Hematopoietic multipotent progenitor cell treated with erythropoietin and hydrocortisone succinate and interleukin-3 and kit ligand, for 6 days (in vitro differentiated cells): ENCODE measurements at regions not wholly inside any gene's neighbourhood (a gene's known extent, or its start where the extent isn't known, plus 50 kb on each side); places are given as distances from the start of the nearest gene placed in this dataset.
A peak's percentile ranks its signal among the peaks of the same experiment; 100 is the strongest.
"Not testable (repeated sequence)": the region's sequence is repeated elsewhere in the genome, so short reads cannot be mapped to it uniquely, and the experiment has no call there.

ENCODE experiments used
- DNase-seq: peaks from one replicate; pipeline ENCODE4 v3.0.0-alpha.2; 2015

GRCh38 chr4:189740873-189741272 lies 199.8 kb upstream of the FRG1 start:
- DNase-seq: no peak

GRCh38 chr4:189753092-189753491 lies 187.6 kb upstream of the FRG1 start:
- not testable (repeated sequence) for DNase-seq

GRCh38 chr4:189763583-189763982 lies 177.1 kb upstream of the FRG1 start:
- DNase-seq: no peak

GRCh38 chr4:189765301-189765700 lies 175.4 kb upstream of the FRG1 start:
- DNase-seq: no peak

GRCh38 chr4:189765736-189766135 lies 174.9 kb upstream of the FRG1 start:
- DNase-seq: no peak

GRCh38 chr4:189767941-189768340 lies 172.7 kb upstream of the FRG1 start:
- DNase-seq: no peak

GRCh38 chr4:189769131-189769530 lies 171.5 kb upstream of the FRG1 start:
- DNase-seq: no peak

GRCh38 chr4:189771696-189772361 lies 168.8 kb upstream of the FRG1 start:
- DNase-seq: no peak

GRCh38 chr4:189773909-189774308 lies 166.8 kb upstream of the FRG1 start:
- peak; percentile 3 for DNase-seq

- DNase-seq: no peak
These were observed 161.2 kb upstream of the FRG1 start for GRCh38 chr4:189779281-189779980.

- DNase-seq: no peak
These were observed 160.3 kb upstream of the FRG1 start for GRCh38 chr4:189780391-189780790.

- no peak for DNase-seq
These were observed 156.0 kb upstream of the FRG1 start for GRCh38 chr4:189784651-189785050.

GRCh38 chr4:189785257-189785656 lies 155.4 kb upstream of the FRG1 start:
- DNase-seq: no peak

GRCh38 chr4:189786447-189786846 lies 154.2 kb upstream of the FRG1 start:
- no peak for DNase-seq

- no peak for DNase-seq
These were observed 153.2 kb upstream of the FRG1 start for GRCh38 chr4:189787216-189788031.

GRCh38 chr4:189792924-189793618 lies 147.6 kb upstream of the FRG1 start:
- DNase-seq: peak; percentile 81

GRCh38 chr4:189800545-189801088 lies 140.1 kb upstream of the FRG1 start:
- no peak for DNase-seq

GRCh38 chr4:189802884-189803283 lies 137.8 kb upstream of the FRG1 start:
- DNase-seq: peak; percentile 7

- peak; percentile 70 for DNase-seq
These were observed 135.8 kb upstream of the FRG1 start for GRCh38 chr4:189804894-189805293.

- DNase-seq: no peak
These were observed 134.2 kb upstream of the FRG1 start for GRCh38 chr4:189806506-189806905.

- no peak for DNase-seq
These were observed 133.6 kb upstream of the FRG1 start for GRCh38 chr4:189807031-189807430.

GRCh38 chr4:189809241-189809735 lies 131.4 kb upstream of the FRG1 start:
- DNase-seq: no peak

GRCh38 chr4:189809839-189810238 lies 130.8 kb upstream of the FRG1 start:
- no peak for DNase-seq
